Liver (tissue), 8 donors: ENCODE measurements at regions not wholly inside any gene's neighbourhood (a gene's known extent, or its start where the extent isn't known, plus 50 kb on each side); places are given as distances from the start of the nearest gene placed in this dataset.

ENCODE experiments used
- DNase-seq: peaks from one replicate; pipeline ENCODE4 v3.0.0-alpha.2; 2017; ENCODE audit warnings: low spot score
- H3K27ac ChIP-seq, 2 donors: one replicate each; pipeline ENCODE4 v1.7.0; 2013; ENCODE audit warnings: inconsistent platforms in 2 of 2, low read length in 2 of 2, control low read depth in 1 of 2, low read depth in 1 of 2, mild to moderate bottlenecking in 1 of 2
- H3K27me3 ChIP-seq, 4 donors: one replicate each; pipeline versions ENCODE4 v1.6.1 to v1.7.0; 2013; ENCODE audit warnings: low read length in 3 of 4, inconsistent platforms in 1 of 4, mild to moderate bottlenecking in 1 of 4, moderate library complexity in 1 of 4; ENCODE audit not compliant: control insufficient read depth in 4 of 4, insufficient read depth in 4 of 4
- H3K36me3 ChIP-seq, 4 donors: one replicate each; pipeline versions ENCODE4 v1.6.1 to v1.7.0; 2013; ENCODE audit warnings: low read length in 3 of 4, mild to moderate bottlenecking in 3 of 4, low read depth in 1 of 4, moderate library complexity in 1 of 4; ENCODE audit not compliant: control insufficient read depth in 4 of 4, insufficient read depth in 3 of 4
- H3K4me1 ChIP-seq, 4 donors: one replicate each; pipeline versions ENCODE4 v1.6.1 to v1.7.0; 2013; ENCODE audit warnings: low read length in 3 of 4, mild to moderate bottlenecking in 3 of 4, moderate library complexity in 1 of 4; ENCODE audit not compliant: control insufficient read depth in 4 of 4, insufficient read depth in 4 of 4
- H3K4me3 ChIP-seq, 3 donors: one replicate each; pipeline versions ENCODE4 v1.6.1 to v1.7.0; 2013; ENCODE audit warnings: low read length in 3 of 3, control low read depth in 1 of 3, low read depth in 1 of 3, mild to moderate bottlenecking in 1 of 3
- H3K9ac ChIP-seq, 2 donors: one replicate each; pipeline ENCODE4 v1.7.0; 2013; ENCODE audit warnings: low read length in 2 of 2, mild to moderate bottlenecking in 2 of 2, moderate library complexity in 2 of 2, control low read depth in 1 of 2, low read depth in 1 of 2
- H3K9me3 ChIP-seq, 4 donors: one replicate each; pipeline versions ENCODE4 v1.6.1 to v1.7.0; 2013; ENCODE audit warnings: low read length in 3 of 4; ENCODE audit not compliant: control insufficient read depth in 4 of 4
- EGR1 ChIP-seq, 2 donors: IDR thresholded peaks; 2 replicates each; pipeline ENCODE4 v1.6.1; 2016 to 2018; ENCODE audit warnings: antibody characterized with exemption in 2 of 2, low read depth in 2 of 2
- FOXA1 ChIP-seq: IDR thresholded peaks from 2 replicates; pipeline ENCODE4 v1.6.1; 2016; ENCODE audit warnings: antibody characterized with exemption
- FOXA2 ChIP-seq: IDR thresholded peaks from 2 replicates; pipeline ENCODE4 v1.6.1; 2016; ENCODE audit warnings: antibody characterized with exemption
- GABPA ChIP-seq, 2 donors: IDR thresholded peaks in 1 of 2; conservative IDR thresholded peaks in 1 of 2; 2 replicates each; pipeline ENCODE4 v1.6.1; 2016; ENCODE audit warnings: antibody characterized with exemption in 2 of 2, mild to moderate bottlenecking in 1 of 2, moderate library complexity in 1 of 2
- HNF4A ChIP-seq, 2 donors: conservative IDR thresholded peaks; 2 replicates each; pipeline ENCODE4 v1.6.1; 2016; ENCODE audit warnings: antibody characterized with exemption in 2 of 2, mild to moderate bottlenecking in 2 of 2
- HNF4G ChIP-seq: IDR thresholded peaks from 2 replicates; pipeline ENCODE4 v1.6.1; 2016; ENCODE audit warnings: antibody characterized with exemption
- JUND ChIP-seq, 2 donors: IDR thresholded peaks; 2 replicates each; pipeline ENCODE4 v1.6.1; 2016; ENCODE audit warnings: antibody characterized with exemption in 2 of 2
- NR2F2 ChIP-seq: IDR thresholded peaks from 2 replicates; pipeline ENCODE4 v1.6.1; 2016; ENCODE audit warnings: antibody characterized with exemption
- RAD21 ChIP-seq, 2 donors: IDR thresholded peaks; 2 replicates each; pipeline ENCODE4 v1.6.1; 2016; ENCODE audit warnings: antibody characterized with exemption in 2 of 2, mild to moderate bottlenecking in 2 of 2
- REST ChIP-seq: IDR thresholded peaks from 2 replicates; pipeline ENCODE4 v1.6.1; 2016; ENCODE audit warnings: antibody characterized with exemption, mild to moderate bottlenecking
- RXRA ChIP-seq, 2 donors: IDR thresholded peaks; 2 replicates each; pipeline ENCODE4 v1.6.1; 2017 to 2018; ENCODE audit warnings: antibody characterized with exemption in 2 of 2, mild to moderate bottlenecking in 1 of 2
- SP1 ChIP-seq: IDR thresholded peaks from 2 replicates; pipeline ENCODE4 v1.6.1; 2018; ENCODE audit warnings: antibody characterized with exemption, mild to moderate bottlenecking
- TAF1 ChIP-seq: conservative IDR thresholded peaks from 2 replicates; pipeline ENCODE4 v1.6.1; 2016; ENCODE audit warnings: antibody characterized with exemption, mild to moderate bottlenecking
- YY1 ChIP-seq: IDR thresholded peaks from 2 replicates; pipeline ENCODE4 v1.6.1; 2016; ENCODE audit warnings: antibody characterized with exemption, mild to moderate bottlenecking
- WGBS: extraction: QIAGEN DNeasy Blood & Tissue Kit; methylation state at CpG from one replicate; pipeline ENCODE4 v1.1.7; 2013; 5-methylcytosine and 5-hydroxymethylcytosine counted together
- TF ChIP-seq, protein P1 (sequence below): IDR thresholded peaks from 2 replicates; pipeline ENCODE4 v1.6.1; 2016; ENCODE audit warnings: antibody characterized with exemption
- TF ChIP-seq, protein P2 (sequence below): fragments of 150-350 bp; IDR thresholded peaks from 2 replicates; pipeline ENCODE4 v1.5.1; 2017; ENCODE audit warnings: improper control_type of control experiment, low read depth, low read length; ENCODE audit not compliant: missing input control
- TF ChIP-seq, protein P3 (sequence below): IDR thresholded peaks from 2 replicates; pipeline ENCODE4 v1.6.1; 2016; ENCODE audit warnings: antibody characterized with exemption
- TF ChIP-seq, protein P4 (sequence below): IDR thresholded peaks from 2 replicates; pipeline ENCODE4 v1.6.1; 2016; ENCODE audit warnings: antibody characterized with exemption
- donor health status: healthy.
- donor health status: healthy.
- donor health status: healthy.
- donor health status: healthy.
- donor health status: healthy.

GRCh38 chr19:21612403-21612872, 107.0 kb downstream of the ZNF429 start:
- no peak overlapping the region for H3K27ac ChIP-seq
- no peaks in the 10 kb centered on the region for H3K4me1 ChIP-seq
- no peaks in the 10 kb centered on the region for H3K27me3 ChIP-seq
- TF ChIP-seq HNF4A (conservative IDR thresholded peaks at IDR 0.05) (no peak), FOXA2 (no peak), RXRA (IDR thresholded peaks at IDR 0.05) (no peak), TAF1 (no peak), EGR1 (IDR thresholded peaks at IDR 0.05; ENCODE audit: low read depth in 2 of 2) (no peak), JUND (IDR thresholded peaks at IDR 0.05) (no peak), YY1 (no peak), RAD21 (IDR thresholded peaks at IDR 0.05) (no peak), GABPA (IDR thresholded peaks at IDR 0.05 in 1 of 2, conservative IDR thresholded peaks at IDR 0.05 in 1 of 2) (no peak), NR2F2 (no peak), FOXA1 (no peak), SP1 (no peak), REST (no peak), HNF4G (no peak)
- TF ChIP-seq, protein P1, sequence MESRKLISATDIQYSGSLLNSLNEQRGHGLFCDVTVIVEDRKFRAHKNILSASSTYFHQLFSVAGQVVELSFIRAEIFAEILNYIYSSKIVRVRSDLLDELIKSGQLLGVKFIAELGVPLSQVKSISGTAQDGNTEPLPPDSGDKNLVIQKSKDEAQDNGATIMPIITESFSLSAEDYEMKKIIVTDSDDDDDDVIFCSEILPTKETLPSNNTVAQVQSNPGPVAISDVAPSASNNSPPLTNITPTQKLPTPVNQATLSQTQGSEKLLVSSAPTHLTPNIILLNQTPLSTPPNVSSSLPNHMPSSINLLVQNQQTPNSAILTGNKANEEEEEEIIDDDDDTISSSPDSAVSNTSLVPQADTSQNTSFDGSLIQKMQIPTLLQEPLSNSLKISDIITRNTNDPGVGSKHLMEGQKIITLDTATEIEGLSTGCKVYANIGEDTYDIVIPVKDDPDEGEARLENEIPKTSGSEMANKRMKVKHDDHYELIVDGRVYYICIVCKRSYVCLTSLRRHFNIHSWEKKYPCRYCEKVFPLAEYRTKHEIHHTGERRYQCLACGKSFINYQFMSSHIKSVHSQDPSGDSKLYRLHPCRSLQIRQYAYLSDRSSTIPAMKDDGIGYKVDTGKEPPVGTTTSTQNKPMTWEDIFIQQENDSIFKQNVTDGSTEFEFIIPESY = no peak
- TF ChIP-seq, protein P2, sequence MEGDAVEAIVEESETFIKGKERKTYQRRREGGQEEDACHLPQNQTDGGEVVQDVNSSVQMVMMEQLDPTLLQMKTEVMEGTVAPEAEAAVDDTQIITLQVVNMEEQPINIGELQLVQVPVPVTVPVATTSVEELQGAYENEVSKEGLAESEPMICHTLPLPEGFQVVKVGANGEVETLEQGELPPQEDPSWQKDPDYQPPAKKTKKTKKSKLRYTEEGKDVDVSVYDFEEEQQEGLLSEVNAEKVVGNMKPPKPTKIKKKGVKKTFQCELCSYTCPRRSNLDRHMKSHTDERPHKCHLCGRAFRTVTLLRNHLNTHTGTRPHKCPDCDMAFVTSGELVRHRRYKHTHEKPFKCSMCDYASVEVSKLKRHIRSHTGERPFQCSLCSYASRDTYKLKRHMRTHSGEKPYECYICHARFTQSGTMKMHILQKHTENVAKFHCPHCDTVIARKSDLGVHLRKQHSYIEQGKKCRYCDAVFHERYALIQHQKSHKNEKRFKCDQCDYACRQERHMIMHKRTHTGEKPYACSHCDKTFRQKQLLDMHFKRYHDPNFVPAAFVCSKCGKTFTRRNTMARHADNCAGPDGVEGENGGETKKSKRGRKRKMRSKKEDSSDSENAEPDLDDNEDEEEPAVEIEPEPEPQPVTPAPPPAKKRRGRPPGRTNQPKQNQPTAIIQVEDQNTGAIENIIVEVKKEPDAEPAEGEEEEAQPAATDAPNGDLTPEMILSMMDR = no peak
- TF ChIP-seq, protein P3, sequence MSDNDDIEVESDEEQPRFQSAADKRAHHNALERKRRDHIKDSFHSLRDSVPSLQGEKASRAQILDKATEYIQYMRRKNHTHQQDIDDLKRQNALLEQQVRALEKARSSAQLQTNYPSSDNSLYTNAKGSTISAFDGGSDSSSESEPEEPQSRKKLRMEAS = no peak
- TF ChIP-seq, protein P4, sequence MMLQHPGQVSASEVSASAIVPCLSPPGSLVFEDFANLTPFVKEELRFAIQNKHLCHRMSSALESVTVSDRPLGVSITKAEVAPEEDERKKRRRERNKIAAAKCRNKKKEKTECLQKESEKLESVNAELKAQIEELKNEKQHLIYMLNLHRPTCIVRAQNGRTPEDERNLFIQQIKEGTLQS = no peak
- H3K9me3 ChIP-seq = peaks cover 0 to 2% (median 0%) of the 10 kb centered on the region in 4 donors
- no peak overlapping the region for H3K4me3 ChIP-seq
- WGBS = 63% methylated on average over 1 of the region's 1 CpG
- no peak overlapping the region for H3K9ac ChIP-seq
- no peak for DNase-seq
- no peaks in the 10 kb centered on the region for H3K36me3 ChIP-seq
